GM19395 (cell line): ENCODE measurements at regions not wholly inside any gene's neighbourhood (a gene's known extent, or its start where the extent isn't known, plus 50 kb on each side); places are given as distances from the start of the nearest gene placed in this dataset.
A peak's percentile ranks its signal among the peaks of the same experiment; 100 is the strongest.
"Not testable (repeated sequence)": the region's sequence is repeated elsewhere in the genome, so short reads cannot be mapped to it uniquely, and the experiment has no call there.

ENCODE experiments used
- ATAC-seq: cut with Tn5 transposase; IDR thresholded peaks from one replicate; pipeline ENCODE4 v1.9.1; 2021; ENCODE audit warnings: mild to moderate bottlenecking, moderate library complexity; ENCODE audit not compliant: unreplicated experiment

DNA sequence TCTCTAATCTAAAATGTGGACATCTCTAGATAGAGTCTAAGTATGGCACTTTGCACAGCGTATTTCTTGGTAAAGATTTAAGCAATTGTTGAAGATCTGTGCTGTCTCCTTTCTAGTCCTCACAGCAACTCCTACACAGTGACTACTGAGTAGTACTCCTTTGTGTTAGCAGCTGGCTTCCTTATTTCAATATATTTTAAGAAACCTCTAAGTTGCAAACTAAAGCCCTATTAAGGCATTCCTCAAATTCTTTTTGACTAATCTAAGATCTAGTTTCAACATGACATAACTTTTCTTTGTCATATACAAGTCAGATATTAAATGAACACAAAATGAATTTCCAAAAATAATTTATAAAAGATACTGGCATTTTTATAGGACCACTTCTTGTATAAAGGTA is 121.8 kb upstream of the DNAJC10 start:
- ATAC-seq, result no peak

DNA sequence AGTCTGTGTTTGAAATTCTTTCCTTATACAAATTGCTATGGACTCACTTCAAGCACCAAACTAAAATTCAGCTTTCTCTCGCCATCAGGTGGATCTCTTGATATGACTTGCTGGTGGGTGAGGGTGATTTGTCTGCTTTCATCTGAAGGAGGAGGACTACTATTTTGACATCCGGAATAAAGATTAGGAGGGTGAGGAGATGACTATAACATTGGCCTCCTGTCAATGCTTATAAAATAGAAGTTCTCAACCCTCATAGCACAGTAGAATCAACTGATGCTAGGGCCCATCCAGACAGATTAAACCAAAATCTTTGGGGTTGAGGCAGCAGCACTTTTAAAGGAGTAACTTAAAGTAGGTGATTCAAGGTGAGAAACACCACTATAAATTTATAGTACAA is 120.4 kb upstream of the DNAJC10 start:
- ATAC-seq, result no peak

DNA sequence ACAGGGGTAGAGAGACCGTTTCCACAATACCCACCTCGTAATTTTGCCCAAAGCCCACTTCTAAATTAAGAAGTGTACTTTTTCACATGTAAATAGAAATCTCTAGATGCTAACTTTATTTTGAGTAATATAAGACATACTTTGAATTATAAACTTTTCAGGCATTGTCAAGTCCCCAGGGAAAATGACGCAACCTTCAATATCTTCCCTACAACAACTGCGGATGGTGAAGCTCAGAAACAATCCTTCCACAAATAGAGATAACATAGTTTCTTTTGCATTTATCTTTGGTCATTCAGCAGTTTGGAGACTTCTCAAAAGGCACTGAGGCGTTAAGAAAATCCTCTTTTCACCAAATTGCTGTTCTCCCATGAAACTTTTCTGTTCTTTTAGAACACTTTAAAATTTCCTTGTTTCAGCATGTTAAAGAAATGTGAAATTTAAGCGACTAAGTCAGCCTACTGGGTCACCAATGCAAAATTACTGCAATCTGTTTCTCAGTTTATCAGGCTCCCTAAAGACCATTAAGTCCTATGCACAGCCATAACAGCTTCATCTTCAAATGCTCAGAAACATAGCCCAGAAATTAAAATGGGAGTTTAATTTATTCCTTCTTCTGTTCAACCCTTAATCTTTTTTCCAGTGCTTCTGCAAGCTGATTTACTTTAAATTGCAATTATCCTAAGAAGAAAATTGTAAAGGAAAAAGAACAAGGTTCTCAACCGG is 118.3 kb upstream of the DNAJC10 start:
- no peak for ATAC-seq

DNA sequence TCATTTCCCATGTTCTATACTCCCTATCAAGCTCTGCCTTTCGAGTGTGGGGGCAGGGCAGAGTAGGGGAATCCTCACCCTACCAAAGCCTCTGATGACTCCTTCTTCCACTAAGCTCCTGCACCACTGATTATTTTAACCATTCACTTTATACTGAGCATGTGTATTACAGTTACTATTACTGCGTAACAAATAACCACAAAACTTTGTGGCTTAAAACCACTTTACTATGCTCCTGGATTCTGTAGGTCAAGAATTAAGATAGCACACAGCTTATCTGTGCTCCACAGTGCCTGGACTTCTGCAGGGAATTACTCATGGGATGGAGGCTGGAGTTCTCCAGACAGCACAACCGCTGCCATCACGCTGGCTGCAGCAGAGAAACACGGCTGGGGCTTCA is 117.4 kb upstream of the DNAJC10 start:
- no peak for ATAC-seq

DNA sequence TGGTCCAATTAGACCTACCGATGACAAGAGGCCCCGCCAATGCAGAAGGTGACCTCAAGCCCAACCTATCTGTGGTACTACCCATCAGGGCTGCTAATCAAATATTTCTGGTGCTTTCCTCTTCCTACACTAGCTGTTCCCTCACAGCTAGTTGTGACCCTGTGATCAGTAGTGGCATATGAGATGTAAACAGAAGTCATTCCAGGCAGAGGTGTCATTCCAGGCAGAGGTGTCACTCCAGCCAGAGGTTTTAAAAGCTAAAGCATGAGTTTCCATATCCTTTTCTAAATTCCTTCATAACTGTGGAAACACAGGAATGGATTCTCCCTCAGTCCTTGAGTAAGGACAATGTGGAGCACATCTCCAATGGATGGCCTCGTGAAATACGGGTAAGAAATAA is 110.9 kb upstream of the DNAJC10 start:
- ATAC-seq, result no peak

DNA sequence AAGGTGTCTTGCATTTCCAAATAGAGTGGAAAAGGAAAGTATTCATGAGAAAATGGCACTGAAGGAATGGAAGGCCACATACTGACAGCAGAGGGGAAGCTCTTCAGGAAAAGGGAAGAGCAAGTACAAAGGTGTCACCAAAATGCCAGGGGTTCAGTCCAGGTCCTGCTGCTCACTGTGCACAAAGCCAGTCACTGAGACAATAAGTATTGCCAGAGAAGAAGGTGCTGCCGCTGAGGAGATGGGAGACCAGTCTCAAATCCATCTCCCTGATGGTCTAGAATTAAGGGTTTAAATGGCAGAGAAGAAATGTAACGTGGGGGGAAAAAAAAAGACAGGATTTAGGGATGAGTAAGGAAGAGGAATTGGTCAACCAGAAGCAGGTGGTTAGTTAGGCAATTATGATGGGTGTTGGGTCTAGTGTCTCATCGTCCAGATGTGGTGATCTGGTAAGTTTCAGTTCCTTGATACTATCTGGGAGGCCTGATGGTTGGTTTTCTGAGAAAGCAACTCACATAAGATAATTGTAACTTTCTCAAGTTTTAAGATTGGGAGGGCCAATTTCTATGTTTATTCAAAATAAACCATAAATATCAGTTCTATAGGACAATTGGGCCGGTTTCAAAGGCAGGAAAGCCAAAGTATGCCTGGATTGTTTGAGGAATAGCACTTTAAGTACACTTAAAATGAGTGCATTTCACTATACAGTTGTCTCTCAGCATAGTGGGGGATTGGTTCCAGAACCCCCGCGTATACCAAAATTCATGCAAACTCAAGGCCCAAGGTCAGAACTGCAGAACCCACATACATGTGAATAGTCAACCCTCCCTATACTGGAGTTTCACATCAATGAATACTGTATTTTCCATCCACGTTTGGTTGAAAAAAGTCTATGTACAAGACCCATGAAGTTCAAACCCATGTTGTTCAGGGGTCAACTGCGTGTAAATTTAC is 109.1 kb upstream of the DNAJC10 start:
- ATAC-seq, result peak; percentile 85

DNA sequence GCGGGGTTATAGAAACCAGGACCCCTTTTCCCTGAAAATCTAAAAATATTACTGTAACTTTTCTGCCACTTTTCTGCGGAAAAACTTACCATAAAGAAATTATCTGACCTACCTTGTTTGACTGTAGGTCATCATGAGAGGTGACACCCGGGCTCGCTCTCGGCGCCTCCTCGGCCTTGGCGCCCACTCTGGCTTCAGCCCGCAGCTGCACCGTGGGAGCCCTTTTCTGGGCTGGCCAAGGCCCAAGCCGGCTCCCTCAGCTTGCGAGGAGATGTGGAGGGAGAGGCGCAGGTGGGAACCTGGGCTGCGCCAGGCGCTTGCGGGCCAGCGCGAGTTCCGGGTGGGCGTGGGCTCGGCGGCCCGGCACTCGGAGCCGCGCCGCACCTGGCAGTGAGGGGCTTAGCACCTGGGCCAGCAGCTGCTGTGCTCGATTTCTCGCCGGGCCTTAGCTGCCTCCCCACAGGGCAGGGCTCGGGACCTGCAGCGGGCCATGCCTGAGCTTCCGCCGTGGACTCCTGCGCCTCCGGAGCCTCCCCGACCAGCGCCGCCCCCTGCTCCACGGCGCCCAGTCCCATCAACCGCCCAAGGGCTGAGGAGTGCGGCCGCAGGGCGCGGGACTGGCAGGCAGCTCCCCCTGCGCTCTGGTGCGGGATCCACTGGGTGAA is 107.7 kb upstream of the DNAJC10 start:
- no peak for ATAC-seq

DNA sequence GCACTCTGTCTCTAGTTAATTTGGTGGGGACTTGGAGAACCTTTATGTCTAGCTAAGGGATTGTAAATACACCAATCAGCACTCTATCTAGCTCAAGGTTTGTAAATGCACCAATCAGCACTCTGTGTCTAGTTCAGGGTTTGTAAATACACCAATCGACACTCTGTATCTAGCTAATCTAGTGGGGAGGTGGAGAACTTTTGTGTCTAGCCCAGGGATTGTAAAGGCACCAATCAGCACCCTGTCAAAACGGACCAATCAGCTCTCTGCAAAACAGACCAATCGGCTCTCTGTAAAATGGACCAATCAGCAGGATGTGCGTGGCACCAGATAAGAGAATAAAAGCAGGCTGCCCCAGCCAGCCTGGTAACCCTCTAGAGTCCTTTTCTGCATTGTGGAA is 107.1 kb upstream of the DNAJC10 start:
- not testable (repeated sequence) for ATAC-seq

DNA sequence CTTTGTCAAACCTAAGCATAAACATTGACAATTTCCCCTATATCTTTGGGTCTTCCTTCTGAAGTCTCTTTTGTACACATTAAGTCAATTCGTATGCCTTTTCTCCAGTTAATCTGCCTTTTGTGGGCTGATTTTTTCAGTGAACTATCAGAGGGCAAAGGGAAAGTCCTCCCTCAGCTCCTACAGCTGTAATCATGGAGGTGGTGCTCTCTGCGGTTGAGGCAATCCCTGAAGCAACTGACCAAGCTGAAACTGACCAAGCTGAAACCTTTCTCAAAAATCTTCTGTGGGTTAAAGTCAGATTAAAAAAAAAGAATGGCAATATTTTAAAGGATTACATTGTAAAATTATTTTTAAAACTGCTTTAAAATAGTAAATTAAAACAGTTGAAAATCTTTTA is 105.8 kb upstream of the DNAJC10 start:
- no peak for ATAC-seq

DNA sequence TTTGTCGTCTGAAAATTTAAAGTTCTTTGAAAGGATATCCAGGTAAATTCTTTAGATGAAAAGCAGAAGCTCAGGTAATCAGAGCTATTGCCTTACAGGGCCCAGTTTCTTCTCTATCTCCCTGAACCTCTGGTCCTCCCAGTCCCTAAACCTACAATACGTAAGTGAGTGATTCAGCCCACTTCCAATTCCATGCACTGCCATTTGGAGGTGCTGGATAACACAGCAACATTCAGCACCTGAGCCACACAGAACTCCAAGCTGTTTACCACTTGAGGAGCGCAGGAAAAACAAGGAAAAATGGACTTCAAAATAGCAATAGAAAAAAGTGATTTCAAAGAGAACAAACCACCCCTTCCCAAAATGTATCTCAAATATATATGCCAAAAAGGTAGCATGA is 105.0 kb upstream of the DNAJC10 start:
- ATAC-seq, result no peak

DNA sequence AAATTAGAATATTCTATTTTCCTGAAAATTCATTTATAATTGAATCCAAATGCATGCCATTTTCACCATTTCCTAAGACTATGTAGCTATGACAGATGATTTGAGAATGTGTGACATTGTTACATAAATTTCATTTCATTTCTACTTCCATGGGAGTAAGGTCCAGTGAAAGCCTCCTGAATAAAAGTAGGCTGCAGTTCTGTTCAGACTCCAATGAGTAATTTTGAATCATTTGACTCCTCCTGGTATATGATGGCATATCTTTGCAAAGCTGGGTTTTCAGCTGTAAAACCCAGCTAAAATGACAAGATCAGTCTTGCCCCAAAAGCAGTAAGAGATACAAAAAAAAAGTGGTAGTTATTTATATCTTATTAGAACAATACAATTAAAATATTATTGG is 101.0 kb upstream of the DNAJC10 start:
- ATAC-seq, result no peak

DNA sequence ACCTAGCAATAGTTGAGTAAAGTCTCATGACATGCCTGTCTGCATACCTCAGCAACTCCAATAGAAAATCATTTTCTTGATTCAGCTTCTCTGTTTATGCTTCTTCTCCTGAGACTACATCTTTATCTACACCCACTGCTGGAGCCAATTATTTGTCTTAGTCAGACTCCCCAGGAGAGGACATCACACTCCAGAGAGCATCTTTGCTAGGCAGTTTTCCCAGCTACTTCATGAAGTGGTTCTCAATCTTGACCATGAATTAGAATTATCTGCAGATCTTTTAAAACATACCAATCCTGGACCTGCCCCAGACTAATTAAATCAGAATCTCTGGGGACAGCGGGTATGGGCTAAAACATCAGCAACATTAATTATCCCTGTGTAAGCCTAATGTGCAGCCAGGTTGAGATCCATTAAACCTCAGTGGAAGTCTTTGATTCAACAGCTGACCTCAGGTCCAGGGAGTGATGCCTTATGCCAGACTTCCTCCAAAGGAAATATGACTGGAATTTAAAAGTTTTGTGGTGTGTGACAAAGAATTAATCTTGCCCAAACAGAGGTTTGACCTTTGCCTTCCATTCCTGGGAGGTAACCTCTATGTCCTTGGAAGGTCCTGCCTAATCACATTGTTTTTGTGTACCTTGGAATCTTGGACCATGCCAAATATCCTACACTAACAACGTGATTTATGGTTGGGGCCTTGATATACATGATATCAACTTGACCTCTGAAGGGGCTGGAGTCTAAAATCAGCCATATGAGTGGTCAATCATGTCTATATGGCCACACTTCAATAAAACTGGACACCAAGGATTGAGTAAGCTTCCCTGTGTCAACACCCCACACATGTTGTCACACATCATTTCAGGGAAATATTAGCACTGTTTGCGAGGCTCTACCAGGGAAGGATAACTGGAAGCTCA is 99.3 kb upstream of the DNAJC10 start:
- ATAC-seq, result no peak

DNA sequence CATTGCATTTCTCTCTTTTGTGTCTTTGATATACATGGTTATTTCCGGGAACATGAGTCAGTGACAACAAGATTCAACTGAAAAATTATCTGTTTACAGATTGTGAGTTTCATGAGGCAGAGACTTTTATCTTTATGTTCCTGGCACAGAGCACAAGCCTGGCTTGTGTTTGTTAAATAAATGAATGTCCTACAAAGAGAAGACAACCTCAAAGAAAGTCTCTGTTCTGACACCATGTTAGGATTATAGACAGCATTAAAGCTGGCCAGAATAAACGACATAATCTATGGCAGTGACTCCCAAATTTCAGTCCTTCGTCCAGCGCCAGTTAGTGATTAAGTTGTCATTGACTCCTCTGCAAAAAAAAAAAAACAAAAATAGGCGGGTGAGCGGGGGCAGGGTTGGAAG is 97.4 kb upstream of the DNAJC10 start:
- no peak for ATAC-seq

DNA sequence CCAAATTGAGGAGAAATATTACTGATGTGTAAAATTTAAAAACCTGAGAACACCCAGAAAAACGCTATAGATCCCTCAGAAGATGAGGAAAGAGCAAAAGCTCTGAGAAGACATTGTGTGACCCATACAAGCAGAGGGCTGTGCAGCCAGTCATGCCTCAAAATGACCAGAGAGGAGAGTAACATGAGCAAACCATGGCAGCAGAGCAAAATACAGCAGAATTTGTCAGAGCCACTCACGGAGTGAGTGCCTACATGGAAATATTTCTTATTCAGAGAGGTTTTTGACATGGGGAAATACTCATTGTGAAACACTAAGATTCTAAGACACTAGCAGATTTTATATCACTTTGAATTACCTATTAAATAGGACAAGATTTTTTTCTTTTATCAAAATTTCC is 96.8 kb upstream of the DNAJC10 start:
- no peak for ATAC-seq

DNA sequence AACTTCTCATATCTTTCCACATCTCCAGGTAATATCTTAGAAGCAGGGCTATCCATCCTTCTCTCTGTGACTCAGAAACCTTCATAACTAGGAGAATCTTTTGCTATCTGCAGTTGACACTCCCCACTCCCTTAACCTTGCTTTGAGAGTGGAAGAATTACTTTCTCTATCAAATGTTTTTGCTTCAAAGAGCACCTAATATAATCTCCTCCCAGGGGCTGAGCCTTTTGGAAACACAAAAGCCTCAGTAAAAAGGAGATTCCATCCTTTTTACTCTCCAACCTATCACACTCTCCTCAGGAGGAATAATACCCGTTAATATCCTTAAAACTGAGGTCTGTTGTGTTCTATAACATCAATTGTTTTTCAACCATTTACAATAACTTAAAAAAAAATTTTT is 94.9 kb upstream of the DNAJC10 start:
- ATAC-seq, result no peak

DNA sequence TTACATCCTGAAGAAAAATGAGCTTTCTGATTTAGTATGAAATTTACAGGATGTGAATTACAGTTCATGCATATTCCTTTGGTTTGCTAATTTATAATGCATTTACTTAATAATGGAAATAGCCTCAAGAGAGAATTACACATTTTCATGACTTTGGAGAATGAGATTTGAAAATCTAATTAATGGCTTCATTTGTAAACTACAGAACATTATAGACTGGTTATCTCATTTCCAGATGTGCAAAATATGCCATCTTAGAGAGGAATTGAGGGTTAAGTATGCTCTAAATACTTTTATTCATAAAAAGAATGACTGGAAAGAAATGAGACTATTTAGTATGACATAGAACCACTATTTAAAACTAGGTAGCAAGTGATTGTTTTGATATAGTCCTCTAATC is 94.2 kb upstream of the DNAJC10 start:
- ATAC-seq, result no peak

DNA sequence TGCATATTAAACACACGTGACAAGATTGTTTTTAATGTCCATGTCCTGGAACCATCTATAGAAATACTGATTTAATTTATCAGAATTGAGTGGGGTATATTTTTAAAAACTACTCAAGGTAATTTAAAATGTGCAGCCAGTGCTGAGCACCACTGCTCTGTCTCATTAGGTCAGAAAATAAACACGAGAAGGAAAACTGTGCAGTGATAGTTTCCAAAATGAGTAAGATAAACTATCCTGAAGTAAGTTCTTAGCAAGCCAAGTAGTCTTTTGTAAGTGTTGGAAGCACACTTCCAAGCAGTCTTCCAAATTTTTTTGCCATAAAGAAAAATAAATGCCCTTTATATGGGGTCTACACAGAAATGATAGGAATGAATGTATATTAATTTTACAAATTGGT is 93.8 kb upstream of the DNAJC10 start:
- ATAC-seq, result no peak

DNA sequence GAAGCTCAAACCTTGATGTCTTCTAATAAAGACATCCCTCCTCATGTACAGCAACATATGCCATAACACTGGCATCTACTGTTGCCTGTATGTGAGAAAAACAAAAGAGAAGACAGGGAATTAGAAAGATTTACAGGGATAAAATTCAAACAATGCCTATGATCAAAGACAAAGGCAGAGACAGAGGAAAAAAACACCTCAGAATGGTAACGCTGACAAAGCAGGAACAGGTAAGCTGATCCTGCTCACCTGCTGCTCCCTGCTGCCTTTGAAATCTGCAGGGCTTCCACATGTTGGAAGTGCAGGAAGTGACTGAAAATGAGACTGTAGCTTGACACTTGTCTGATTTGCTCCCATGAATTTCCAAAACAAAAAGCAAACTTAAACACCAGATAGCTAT is 90.2 kb upstream of the DNAJC10 start:
- ATAC-seq, result no peak

DNA sequence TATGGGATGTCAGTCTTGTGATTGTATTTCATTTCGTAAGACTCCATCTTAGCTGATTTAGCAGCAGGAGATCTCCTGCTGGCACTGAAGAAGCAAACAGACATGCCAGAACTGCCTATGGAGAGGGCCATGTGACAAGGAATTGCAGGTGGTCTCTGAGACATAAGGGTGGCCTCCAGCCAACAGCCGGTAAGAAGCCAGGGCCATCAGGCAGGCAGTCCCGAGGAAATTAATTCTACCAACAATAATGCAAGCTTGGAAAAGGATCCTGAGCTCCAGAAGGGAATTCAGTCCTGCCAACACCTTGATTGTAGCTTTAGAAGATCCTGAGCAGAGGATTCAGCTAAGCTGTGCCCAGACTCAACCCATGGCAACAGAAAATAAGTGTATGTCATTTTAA is 87.1 kb upstream of the DNAJC10 start:
- no peak for ATAC-seq

DNA sequence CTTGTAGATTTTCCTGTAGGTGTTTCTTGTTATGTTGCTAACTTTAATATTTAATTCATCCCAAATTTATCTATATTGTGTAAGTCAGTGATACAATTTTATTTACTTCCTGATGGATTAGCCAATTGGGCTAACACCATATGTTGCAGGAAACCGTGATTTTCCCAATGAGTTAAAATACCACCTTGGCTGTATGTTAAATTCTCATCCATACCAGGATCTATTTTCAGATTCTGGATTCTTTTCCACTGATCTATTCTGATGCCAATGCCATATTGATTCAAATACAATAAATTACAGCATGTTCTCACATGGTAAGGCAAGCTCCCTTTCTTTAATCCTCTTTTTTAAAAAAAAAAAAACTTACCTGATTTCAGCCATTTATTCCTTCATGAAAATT is 85.8 kb upstream of the DNAJC10 start:
- no peak for ATAC-seq

DNA sequence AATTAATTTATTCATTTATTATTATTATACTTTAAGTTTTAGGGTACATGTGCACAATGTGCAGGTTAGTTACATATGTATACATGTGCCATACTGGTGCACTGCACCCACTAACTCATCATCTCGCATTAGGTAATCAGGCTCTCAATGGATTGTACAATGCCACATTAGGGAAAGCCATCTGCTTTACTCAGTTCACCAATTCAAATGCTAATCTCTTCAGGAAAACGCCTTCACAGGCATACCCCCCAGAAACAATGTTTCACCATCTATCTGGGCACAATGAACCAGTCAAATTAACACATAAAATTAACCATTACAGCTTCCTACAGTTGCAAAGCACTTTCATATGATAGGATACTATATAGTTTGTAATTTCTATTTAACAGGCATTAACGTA is 84.8 kb upstream of the DNAJC10 start:
- ATAC-seq, result no peak
